ENCODE measurements at regions not wholly inside any gene's neighbourhood (a gene's known extent, or its start where the extent isn't known, plus 50 kb on each side); places are given as distances from the start of the nearest gene placed in this dataset.

GRCh38 chr5:143914756-143915155, 102.8 kb downstream of the HMHB1 start:
- no peaks in the 10 kb centered on the region for H3K27me3 Mint-ChIP-seq (ENCODE audit: unreplicated experiment)
- no peak overlapping the region for H3K27ac Mint-ChIP-seq (ENCODE audit: unreplicated experiment)
- H3K9me3 Mint-ChIP-seq (ENCODE audit: unreplicated experiment), result no peaks in the 10 kb centered on the region
- no peak overlapping the region for H3K4me3 Mint-ChIP-seq (ENCODE audit: unreplicated experiment)
- DNase-seq, result no peak
- no peak for TF ChIP-seq CTCF (IDR thresholded peaks at IDR 0.05; ENCODE audit: partially characterized antibody, unreplicated experiment)
- H3K36me3 Mint-ChIP-seq (ENCODE audit: unreplicated experiment), result no peaks in the 10 kb centered on the region
- H3K4me1 Mint-ChIP-seq (ENCODE audit: low read depth, unreplicated experiment), result no peaks in the 10 kb centered on the region

- H3K36me3 Mint-ChIP-seq (ENCODE audit: unreplicated experiment), result no peaks in the 10 kb centered on the region
- H3K4me1 Mint-ChIP-seq (ENCODE audit: low read depth, unreplicated experiment), result no peaks in the 10 kb centered on the region
- no peak overlapping the region for H3K4me3 Mint-ChIP-seq (ENCODE audit: unreplicated experiment)
- no peak overlapping the region for H3K27ac Mint-ChIP-seq (ENCODE audit: unreplicated experiment)
- no peak for DNase-seq
- no peaks in the 10 kb centered on the region for H3K27me3 Mint-ChIP-seq (ENCODE audit: unreplicated experiment)
- TF ChIP-seq CTCF (IDR thresholded peaks at IDR 0.05; ENCODE audit: partially characterized antibody, unreplicated experiment), result no peak
- no peaks in the 10 kb centered on the region for H3K9me3 Mint-ChIP-seq (ENCODE audit: unreplicated experiment)
These were observed 104.5 kb downstream of the HMHB1 start for GRCh38 chr5:143916451-143916850.

GRCh38 chr5:143918961-143919360, 107.0 kb downstream of the HMHB1 start:
- Mint-ChIP-seq H3K4me3 (ENCODE audit: unreplicated experiment) (no peak overlapping the region), H3K27me3 (ENCODE audit: unreplicated experiment) (no peaks in the 10 kb centered on the region), H3K27ac (ENCODE audit: unreplicated experiment) (no peak overlapping the region), H3K36me3 (ENCODE audit: unreplicated experiment) (no peaks in the 10 kb centered on the region), H3K4me1 (ENCODE audit: low read depth, unreplicated experiment) (no peaks in the 10 kb centered on the region), H3K9me3 (ENCODE audit: unreplicated experiment) (no peaks in the 10 kb centered on the region)
- DNase-seq, result no peak
- no peak for TF ChIP-seq CTCF (IDR thresholded peaks at IDR 0.05; ENCODE audit: partially characterized antibody, unreplicated experiment)

GRCh38 chr5:143920772-143921171, 108.8 kb downstream of the HMHB1 start:
- H3K9me3 Mint-ChIP-seq (ENCODE audit: unreplicated experiment), result no peaks in the 10 kb centered on the region
- no peak for DNase-seq
- no peaks in the 10 kb centered on the region for H3K36me3 Mint-ChIP-seq (ENCODE audit: unreplicated experiment)
- no peak overlapping the region for H3K4me3 Mint-ChIP-seq (ENCODE audit: unreplicated experiment)
- no peaks in the 10 kb centered on the region for H3K27me3 Mint-ChIP-seq (ENCODE audit: unreplicated experiment)
- no peaks in the 10 kb centered on the region for H3K4me1 Mint-ChIP-seq (ENCODE audit: low read depth, unreplicated experiment)
- no peak for TF ChIP-seq CTCF (IDR thresholded peaks at IDR 0.05; ENCODE audit: partially characterized antibody, unreplicated experiment)
- no peak overlapping the region for H3K27ac Mint-ChIP-seq (ENCODE audit: unreplicated experiment)

GRCh38 chr5:143921525-143922311, 109.8 kb downstream of the HMHB1 start:
- Mint-ChIP-seq H3K36me3 (ENCODE audit: unreplicated experiment) (no peaks in the 10 kb centered on the region), H3K27me3 (ENCODE audit: unreplicated experiment) (no peaks in the 10 kb centered on the region)
- no peak for TF ChIP-seq CTCF (IDR thresholded peaks at IDR 0.05; ENCODE audit: partially characterized antibody, unreplicated experiment)

More at GRCh38 chr5:143921525-143922311, 109.8 kb downstream of the HMHB1 start:
- Mint-ChIP-seq H3K9me3 (ENCODE audit: unreplicated experiment) (no peaks in the 10 kb centered on the region), H3K4me3 (ENCODE audit: unreplicated experiment) (no peak overlapping the region), H3K27ac (ENCODE audit: unreplicated experiment) (no peak overlapping the region), H3K4me1 (ENCODE audit: low read depth, unreplicated experiment) (no peaks in the 10 kb centered on the region)
- no peak for DNase-seq

Measured in glutamatergic neuron (in vitro differentiated cells).